ENCODE measurements at regions not wholly inside any gene's neighbourhood (a gene's known extent, or its start where the extent isn't known, plus 50 kb on each side); places are given as distances from the start of the nearest gene placed in this dataset.

DNA sequence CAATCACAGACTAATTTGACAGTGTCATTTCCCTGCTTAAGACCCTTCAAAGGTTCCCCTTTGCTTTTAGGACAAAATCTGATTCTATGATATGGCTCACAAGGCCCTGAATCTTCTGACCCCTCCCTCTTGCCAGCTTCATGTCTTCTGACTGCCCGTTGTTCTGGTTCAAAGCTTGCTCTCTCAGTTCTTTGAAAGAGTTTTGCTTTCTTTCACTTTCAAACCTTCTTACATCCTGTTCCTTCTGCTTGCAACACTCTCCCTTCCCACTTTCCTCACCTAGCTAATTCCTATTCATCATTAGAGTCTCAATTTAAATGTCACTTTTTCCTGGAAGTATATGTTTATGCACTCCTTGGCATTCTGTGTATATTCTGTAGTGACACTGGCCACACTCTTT is 299.2 kb downstream of the IDS start:
- H3K4me2 ChIP-seq (ENCODE audit: low read length) = no peak overlapping the region
- Mint-ChIP-seq H3K4me1 (ENCODE audit: low read depth, unreplicated experiment) (no peaks in the 10 kb centered on the region), H3K27me3 (ENCODE audit: low read depth, unreplicated experiment) (no peaks in the 10 kb centered on the region), H3K9me3 (ENCODE audit: unreplicated experiment) (peaks cover 1% of the 10 kb centered on the region), H3K27ac (ENCODE audit: unreplicated experiment) (no peak overlapping the region), H3K36me3 (ENCODE audit: low read depth, unreplicated experiment) (no peaks in the 10 kb centered on the region), H3K4me3 (ENCODE audit: unreplicated experiment) (no peak overlapping the region)
- no peak overlapping the region for H2AFZ ChIP-seq (ENCODE audit: low read depth, low read length)
- H3K36me3 ChIP-seq (ENCODE audit: insufficient read depth, low read length) = no peaks in the 10 kb centered on the region
- H3K27ac ChIP-seq (ENCODE audit: low read depth, low read length) = no peak overlapping the region
- no peak for TF ChIP-seq CTCF (IDR thresholded peaks at IDR 0.05; ENCODE audit: insufficient read depth, low read depth, low read length)
- TF ChIP-seq EZH2 (IDR thresholded peaks at IDR 0.05; ENCODE audit: insufficient read depth, low read length) = no peak
- no peak for DNase-seq (ENCODE audit: low read depth)
- no peaks in the 10 kb centered on the region for H3K4me1 ChIP-seq (ENCODE audit: insufficient read depth, low read length)
- H3K4me3 ChIP-seq (ENCODE audit: insufficient read depth, low read depth, low read length) = no peak overlapping the region
- H3K9ac ChIP-seq (ENCODE audit: low read length) = no peak overlapping the region
- FAIRE-seq = no peak
- H4K20me1 ChIP-seq (ENCODE audit: insufficient read depth, low read length) = no peaks in the 10 kb centered on the region
- H3K9me3 ChIP-seq (ENCODE audit: insufficient read depth, low read depth, low read length) = no peaks in the 10 kb centered on the region
- H3K79me2 ChIP-seq (ENCODE audit: insufficient read depth, low read length) = no peaks in the 10 kb centered on the region
- no peaks in the 10 kb centered on the region for H3K27me3 ChIP-seq (ENCODE audit: insufficient read depth, low read length)

GRCh38 chrX:149205081-149205480 is 300.0 kb downstream of the IDS start:
- Mint-ChIP-seq H3K4me1 (ENCODE audit: low read depth, unreplicated experiment) (no peaks in the 10 kb centered on the region), H3K36me3 (ENCODE audit: low read depth, unreplicated experiment) (no peaks in the 10 kb centered on the region), H3K27me3 (ENCODE audit: low read depth, unreplicated experiment) (no peaks in the 10 kb centered on the region), H3K4me3 (ENCODE audit: unreplicated experiment) (no peak overlapping the region), H3K9me3 (ENCODE audit: unreplicated experiment) (peaks cover 1% of the 10 kb centered on the region), H3K27ac (ENCODE audit: unreplicated experiment) (no peak overlapping the region)
- no peaks in the 10 kb centered on the region for H4K20me1 ChIP-seq (ENCODE audit: insufficient read depth, low read length)
- peak; percentile 41 for FAIRE-seq
- no peak for TF ChIP-seq CTCF (IDR thresholded peaks at IDR 0.05; ENCODE audit: insufficient read depth, low read depth, low read length)
- TF ChIP-seq EZH2 (IDR thresholded peaks at IDR 0.05; ENCODE audit: insufficient read depth, low read length) = no peak
- no peak overlapping the region for H3K9ac ChIP-seq (ENCODE audit: low read length)
- no peak for DNase-seq (ENCODE audit: low read depth)
- H3K4me2 ChIP-seq (ENCODE audit: low read length) = no peak overlapping the region
- H3K27ac ChIP-seq (ENCODE audit: low read depth, low read length) = no peak overlapping the region
- no peaks in the 10 kb centered on the region for H3K4me1 ChIP-seq (ENCODE audit: insufficient read depth, low read length)
- H3K27me3 ChIP-seq (ENCODE audit: insufficient read depth, low read length) = no peaks in the 10 kb centered on the region
- H2AFZ ChIP-seq (ENCODE audit: low read depth, low read length) = no peak overlapping the region
- H3K4me3 ChIP-seq (ENCODE audit: insufficient read depth, low read depth, low read length) = no peak overlapping the region
- no peaks in the 10 kb centered on the region for H3K9me3 ChIP-seq (ENCODE audit: insufficient read depth, low read depth, low read length)
- no peaks in the 10 kb centered on the region for H3K36me3 ChIP-seq (ENCODE audit: insufficient read depth, low read length)
- no peaks in the 10 kb centered on the region for H3K79me2 ChIP-seq (ENCODE audit: insufficient read depth, low read length)

GRCh38 chrX:149199734-149200133 is 305.4 kb downstream of the IDS start:
- TF ChIP-seq EZH2 (IDR thresholded peaks at IDR 0.05; ENCODE audit: insufficient read depth, low read length) (no peak), CTCF (IDR thresholded peaks at IDR 0.05; ENCODE audit: insufficient read depth, low read depth, low read length) (no peak)
- no peaks in the 10 kb centered on the region for H3K27me3 ChIP-seq (ENCODE audit: insufficient read depth, low read length)
- DNase-seq (ENCODE audit: low read depth) (no peak), FAIRE-seq (peak; percentile 5)
- no peak overlapping the region for H3K4me2 ChIP-seq (ENCODE audit: low read length)
- no peaks in the 10 kb centered on the region for H3K36me3 ChIP-seq (ENCODE audit: insufficient read depth, low read length)
- H3K27ac ChIP-seq (ENCODE audit: low read depth, low read length) = no peak overlapping the region
- H2AFZ ChIP-seq (ENCODE audit: low read depth, low read length) = no peak overlapping the region
- no peaks in the 10 kb centered on the region for H3K79me2 ChIP-seq (ENCODE audit: insufficient read depth, low read length)
- H3K9ac ChIP-seq (ENCODE audit: low read length) = no peak overlapping the region
- H3K9me3 ChIP-seq (ENCODE audit: insufficient read depth, low read depth, low read length) = no peaks in the 10 kb centered on the region
- Mint-ChIP-seq H3K9me3 (ENCODE audit: unreplicated experiment) (peaks cover 2% of the 10 kb centered on the region), H3K27ac (ENCODE audit: unreplicated experiment) (no peak overlapping the region), H3K4me3 (ENCODE audit: unreplicated experiment) (no peak overlapping the region), H3K36me3 (ENCODE audit: low read depth, unreplicated experiment) (no peaks in the 10 kb centered on the region), H3K4me1 (ENCODE audit: low read depth, unreplicated experiment) (no peaks in the 10 kb centered on the region), H3K27me3 (ENCODE audit: low read depth, unreplicated experiment) (no peaks in the 10 kb centered on the region)
- H4K20me1 ChIP-seq (ENCODE audit: insufficient read depth, low read length) = no peaks in the 10 kb centered on the region
- no peaks in the 10 kb centered on the region for H3K4me1 ChIP-seq (ENCODE audit: insufficient read depth, low read length)
- H3K4me3 ChIP-seq (ENCODE audit: insufficient read depth, low read depth, low read length) = no peak overlapping the region

All from astrocyte (in vitro differentiated cells and primary cell).